ENCODE measurements at regions not wholly inside any gene's neighbourhood (a gene's known extent, or its start where the extent isn't known, plus 50 kb on each side); places are given as distances from the start of the nearest gene placed in this dataset.

GRCh38 chr11:119928047-119928446 lies 199.0 kb upstream of the NECTIN1 start:
- DNase-seq (ENCODE audit: insufficient read length) (no peak), FAIRE-seq (no peak)
- TF ChIP-seq POLR2A (IDR thresholded peaks at IDR 0.05; ENCODE audit: low read depth, low read length) (no peak), POLR2AphosphoS5 (IDR thresholded peaks at IDR 0.05; ENCODE audit: low read depth, low read length) (no peak), TAF1 (IDR thresholded peaks at IDR 0.05; ENCODE audit: borderline replicate concordance, low read depth, low read length) (no peak)

GRCh38 chr11:119924017-119924416 lies 195.0 kb upstream of the NECTIN1 start:
- FAIRE-seq (no peak), DNase-seq (ENCODE audit: insufficient read length) (no peak)
- TF ChIP-seq TAF1 (IDR thresholded peaks at IDR 0.05; ENCODE audit: borderline replicate concordance, low read depth, low read length) (no peak), POLR2A (IDR thresholded peaks at IDR 0.05; ENCODE audit: low read depth, low read length) (no peak), POLR2AphosphoS5 (IDR thresholded peaks at IDR 0.05; ENCODE audit: low read depth, low read length) (no peak)

- FAIRE-seq (no peak), DNase-seq (ENCODE audit: insufficient read length) (no peak)
- no peak for TF ChIP-seq TAF1 (IDR thresholded peaks at IDR 0.05; ENCODE audit: borderline replicate concordance, low read depth, low read length)
- no peak for TF ChIP-seq POLR2A (IDR thresholded peaks at IDR 0.05; ENCODE audit: low read depth, low read length)
- no peak for TF ChIP-seq POLR2AphosphoS5 (IDR thresholded peaks at IDR 0.05; ENCODE audit: low read depth, low read length)
These were observed 192.6 kb upstream of the NECTIN1 start for GRCh38 chr11:119921571-119921970.

- no peak for FAIRE-seq
- DNase-seq (ENCODE audit: insufficient read length) = no peak
These were observed 191.8 kb upstream of the NECTIN1 start for GRCh38 chr11:119920666-119921387.

GRCh38 chr11:119919656-119920055 lies 190.7 kb upstream of the NECTIN1 start:
- FAIRE-seq (no peak), DNase-seq (ENCODE audit: insufficient read length) (no peak)
- no peak for TF ChIP-seq TAF1 (IDR thresholded peaks at IDR 0.05; ENCODE audit: borderline replicate concordance, low read depth, low read length)
- TF ChIP-seq POLR2A (IDR thresholded peaks at IDR 0.05; ENCODE audit: low read depth, low read length) = no peak
- no peak for TF ChIP-seq POLR2AphosphoS5 (IDR thresholded peaks at IDR 0.05; ENCODE audit: low read depth, low read length)

More at GRCh38 chr11:119920666-119921387, 191.8 kb upstream of the NECTIN1 start:
- TF ChIP-seq TAF1 (IDR thresholded peaks at IDR 0.05; ENCODE audit: borderline replicate concordance, low read depth, low read length) (no peak), POLR2A (IDR thresholded peaks at IDR 0.05; ENCODE audit: low read depth, low read length) (no peak), POLR2AphosphoS5 (IDR thresholded peaks at IDR 0.05; ENCODE audit: low read depth, low read length) (no peak)

GRCh38 chr11:119918347-119918746 lies 189.3 kb upstream of the NECTIN1 start:
- no peak for DNase-seq (ENCODE audit: insufficient read length)
- TF ChIP-seq POLR2A (IDR thresholded peaks at IDR 0.05; ENCODE audit: low read depth, low read length) = no peak
- no peak for FAIRE-seq

DNA sequence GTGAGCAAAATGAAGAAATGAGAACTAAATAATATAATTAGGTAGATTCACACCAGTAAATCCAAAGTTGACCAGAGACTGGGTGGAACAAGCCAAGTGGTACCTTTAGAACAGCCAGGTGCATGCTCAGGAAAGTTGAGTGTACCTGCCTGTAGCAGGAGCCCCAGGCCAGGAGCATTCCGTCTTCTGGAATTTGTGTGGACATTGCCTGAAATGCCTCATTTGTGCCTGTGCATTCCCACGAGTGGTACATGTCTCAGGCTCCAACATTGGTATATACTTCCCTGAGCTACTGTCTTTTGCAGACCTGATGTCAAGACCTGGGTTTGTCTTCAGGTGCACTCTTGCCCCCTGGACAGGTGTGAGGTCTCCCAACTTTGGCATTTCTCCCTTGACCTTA lies 187.6 kb upstream of the NECTIN1 start:
- FAIRE-seq (no peak), DNase-seq (ENCODE audit: insufficient read length) (no peak)
- TF ChIP-seq POLR2A (IDR thresholded peaks at IDR 0.05; ENCODE audit: low read depth, low read length) (no peak), POLR2AphosphoS5 (IDR thresholded peaks at IDR 0.05; ENCODE audit: low read depth, low read length) (no peak), TAF1 (IDR thresholded peaks at IDR 0.05; ENCODE audit: borderline replicate concordance, low read depth, low read length) (no peak)

DNA sequence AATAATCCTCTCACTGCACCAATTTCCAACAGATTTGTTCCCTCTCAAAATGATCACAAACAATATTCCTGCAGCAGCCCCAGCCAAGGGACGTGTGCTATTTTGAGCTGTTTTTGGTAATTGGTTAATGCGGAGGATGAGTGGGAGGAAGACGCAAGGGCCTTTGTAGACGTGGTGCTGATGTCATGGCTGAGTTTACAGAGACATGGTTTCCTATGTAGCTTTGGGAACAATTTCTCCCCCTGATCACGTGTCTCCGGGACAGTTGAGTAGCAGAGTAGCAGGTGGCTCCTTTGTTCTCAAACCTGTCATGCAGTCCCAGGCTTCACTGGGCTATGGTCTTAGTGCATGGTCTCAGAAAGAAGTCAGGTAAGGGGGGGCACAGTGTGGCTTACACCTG lies 183.2 kb upstream of the NECTIN1 start:
- DNase-seq (ENCODE audit: insufficient read length) (no peak), FAIRE-seq (no peak)
- TF ChIP-seq TAF1 (IDR thresholded peaks at IDR 0.05; ENCODE audit: borderline replicate concordance, low read depth, low read length) (no peak), POLR2AphosphoS5 (IDR thresholded peaks at IDR 0.05; ENCODE audit: low read depth, low read length) (no peak), POLR2A (IDR thresholded peaks at IDR 0.05; ENCODE audit: low read depth, low read length) (no peak)

GRCh38 chr11:119910650-119911049 lies 181.7 kb upstream of the NECTIN1 start:
- FAIRE-seq (no peak), DNase-seq (ENCODE audit: insufficient read length) (no peak)

GRCh38 chr11:119910051-119910450 lies 181.1 kb upstream of the NECTIN1 start:
- DNase-seq (ENCODE audit: insufficient read length) (no peak), FAIRE-seq (no peak)
- TF ChIP-seq POLR2A (IDR thresholded peaks at IDR 0.05; ENCODE audit: low read depth, low read length) (no peak), POLR2AphosphoS5 (IDR thresholded peaks at IDR 0.05; ENCODE audit: low read depth, low read length) (no peak), TAF1 (IDR thresholded peaks at IDR 0.05; ENCODE audit: borderline replicate concordance, low read depth, low read length) (no peak)

More at GRCh38 chr11:119910650-119911049, 181.7 kb upstream of the NECTIN1 start:
- no peak for TF ChIP-seq POLR2A (IDR thresholded peaks at IDR 0.05; ENCODE audit: low read depth, low read length)
- TF ChIP-seq TAF1 (IDR thresholded peaks at IDR 0.05; ENCODE audit: borderline replicate concordance, low read depth, low read length) = no peak
- TF ChIP-seq POLR2AphosphoS5 (IDR thresholded peaks at IDR 0.05; ENCODE audit: low read depth, low read length) = no peak

DNA sequence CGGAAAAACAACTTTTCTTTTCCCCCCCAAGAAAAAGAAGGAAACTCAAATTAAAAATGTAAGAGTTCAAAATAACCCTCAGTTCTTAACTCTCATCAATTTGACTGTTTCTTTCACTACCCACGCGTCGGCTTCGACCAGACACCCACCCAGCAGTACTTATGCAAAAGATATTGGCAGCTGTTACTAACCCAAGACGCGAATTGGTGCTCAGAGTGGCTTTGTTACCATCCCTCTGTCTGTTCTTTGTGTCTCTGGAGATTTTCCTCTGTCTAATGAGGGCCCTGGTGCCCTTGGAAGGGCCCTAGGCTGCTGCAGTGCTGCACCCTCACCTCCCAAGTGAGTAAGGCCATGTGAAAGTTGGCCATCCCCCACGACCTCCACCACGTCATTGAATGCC lies 180.5 kb upstream of the NECTIN1 start:
- FAIRE-seq (no peak), DNase-seq (ENCODE audit: insufficient read length) (no peak)
- TF ChIP-seq TAF1 (IDR thresholded peaks at IDR 0.05; ENCODE audit: borderline replicate concordance, low read depth, low read length) (no peak), POLR2A (IDR thresholded peaks at IDR 0.05; ENCODE audit: low read depth, low read length) (no peak), POLR2AphosphoS5 (IDR thresholded peaks at IDR 0.05; ENCODE audit: low read depth, low read length) (no peak)

GRCh38 chr11:119909077-119909476 lies 180.1 kb upstream of the NECTIN1 start:
- FAIRE-seq = no peak
- no peak for DNase-seq (ENCODE audit: insufficient read length)
- TF ChIP-seq POLR2AphosphoS5 (IDR thresholded peaks at IDR 0.05; ENCODE audit: low read depth, low read length) (no peak), TAF1 (IDR thresholded peaks at IDR 0.05; ENCODE audit: borderline replicate concordance, low read depth, low read length) (no peak), POLR2A (IDR thresholded peaks at IDR 0.05; ENCODE audit: low read depth, low read length) (no peak)
